ENCODE measurements at regions not wholly inside any gene's neighbourhood (a gene's known extent, or its start where the extent isn't known, plus 50 kb on each side); places are given as distances from the start of the nearest gene placed in this dataset.

GRCh38 chr5:106739127-106739526, 931.6 kb downstream of the EFNA5 start (continued):
- TF ChIP-seq, protein P1, sequence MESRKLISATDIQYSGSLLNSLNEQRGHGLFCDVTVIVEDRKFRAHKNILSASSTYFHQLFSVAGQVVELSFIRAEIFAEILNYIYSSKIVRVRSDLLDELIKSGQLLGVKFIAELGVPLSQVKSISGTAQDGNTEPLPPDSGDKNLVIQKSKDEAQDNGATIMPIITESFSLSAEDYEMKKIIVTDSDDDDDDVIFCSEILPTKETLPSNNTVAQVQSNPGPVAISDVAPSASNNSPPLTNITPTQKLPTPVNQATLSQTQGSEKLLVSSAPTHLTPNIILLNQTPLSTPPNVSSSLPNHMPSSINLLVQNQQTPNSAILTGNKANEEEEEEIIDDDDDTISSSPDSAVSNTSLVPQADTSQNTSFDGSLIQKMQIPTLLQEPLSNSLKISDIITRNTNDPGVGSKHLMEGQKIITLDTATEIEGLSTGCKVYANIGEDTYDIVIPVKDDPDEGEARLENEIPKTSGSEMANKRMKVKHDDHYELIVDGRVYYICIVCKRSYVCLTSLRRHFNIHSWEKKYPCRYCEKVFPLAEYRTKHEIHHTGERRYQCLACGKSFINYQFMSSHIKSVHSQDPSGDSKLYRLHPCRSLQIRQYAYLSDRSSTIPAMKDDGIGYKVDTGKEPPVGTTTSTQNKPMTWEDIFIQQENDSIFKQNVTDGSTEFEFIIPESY (IDR thresholded peaks at IDR 0.05) = no peak
- no peak for TF ChIP-seq GABPA (IDR thresholded peaks at IDR 0.05 in 1 of 2, conservative IDR thresholded peaks at IDR 0.05 in 1 of 2)
- no peak for TF ChIP-seq RXRA (IDR thresholded peaks at IDR 0.05)
- TF ChIP-seq HNF4A (conservative IDR thresholded peaks at IDR 0.05) = no peak

GRCh38 chr5:106737111-106737510, 933.6 kb downstream of the EFNA5 start:
- no peaks in the 10 kb centered on the region for H3K36me3 ChIP-seq (ENCODE audit: control insufficient read depth in 4 of 4, insufficient read depth in 3 of 4, low read depth in 1 of 4, low read length in 3 of 4)
- no peak overlapping the region for H3K9ac ChIP-seq (ENCODE audit: low read depth in 1 of 2, low read length in 2 of 2)
- no peaks in the 10 kb centered on the region for H3K27me3 ChIP-seq (ENCODE audit: control insufficient read depth in 4 of 4, insufficient read depth in 4 of 4, low read length in 3 of 4)
- no peak overlapping the region for H3K4me3 ChIP-seq (ENCODE audit: low read depth in 1 of 3, low read length in 3 of 3)
- 41% methylated on average over 1 of the region's 1 CpG for WGBS
- no peaks in the 10 kb centered on the region for H3K4me1 ChIP-seq (ENCODE audit: control insufficient read depth in 4 of 4, insufficient read depth in 4 of 4, low read length in 3 of 4)
- TF ChIP-seq HNF4A (conservative IDR thresholded peaks at IDR 0.05) (no peak), MAX (IDR thresholded peaks at IDR 0.05) (no peak), REST (IDR thresholded peaks at IDR 0.05) (no peak), RXRA (IDR thresholded peaks at IDR 0.05) (no peak), FOXA2 (IDR thresholded peaks at IDR 0.05) (no peak), HNF4G (IDR thresholded peaks at IDR 0.05) (no peak), FOXA1 (IDR thresholded peaks at IDR 0.05) (no peak), SP1 (IDR thresholded peaks at IDR 0.05) (no peak), YY1 (IDR thresholded peaks at IDR 0.05) (no peak), EGR1 (IDR thresholded peaks at IDR 0.05; ENCODE audit: low read depth in 2 of 2) (no peak), JUND (IDR thresholded peaks at IDR 0.05) (no peak)
- TF ChIP-seq, protein P1 (IDR thresholded peaks at IDR 0.05) = no peak
- TF ChIP-seq, protein P2, sequence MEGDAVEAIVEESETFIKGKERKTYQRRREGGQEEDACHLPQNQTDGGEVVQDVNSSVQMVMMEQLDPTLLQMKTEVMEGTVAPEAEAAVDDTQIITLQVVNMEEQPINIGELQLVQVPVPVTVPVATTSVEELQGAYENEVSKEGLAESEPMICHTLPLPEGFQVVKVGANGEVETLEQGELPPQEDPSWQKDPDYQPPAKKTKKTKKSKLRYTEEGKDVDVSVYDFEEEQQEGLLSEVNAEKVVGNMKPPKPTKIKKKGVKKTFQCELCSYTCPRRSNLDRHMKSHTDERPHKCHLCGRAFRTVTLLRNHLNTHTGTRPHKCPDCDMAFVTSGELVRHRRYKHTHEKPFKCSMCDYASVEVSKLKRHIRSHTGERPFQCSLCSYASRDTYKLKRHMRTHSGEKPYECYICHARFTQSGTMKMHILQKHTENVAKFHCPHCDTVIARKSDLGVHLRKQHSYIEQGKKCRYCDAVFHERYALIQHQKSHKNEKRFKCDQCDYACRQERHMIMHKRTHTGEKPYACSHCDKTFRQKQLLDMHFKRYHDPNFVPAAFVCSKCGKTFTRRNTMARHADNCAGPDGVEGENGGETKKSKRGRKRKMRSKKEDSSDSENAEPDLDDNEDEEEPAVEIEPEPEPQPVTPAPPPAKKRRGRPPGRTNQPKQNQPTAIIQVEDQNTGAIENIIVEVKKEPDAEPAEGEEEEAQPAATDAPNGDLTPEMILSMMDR (IDR thresholded peaks at IDR 0.05; ENCODE audit: low read depth, low read length, missing input control) = no peak
- H3K9me3 ChIP-seq (ENCODE audit: control insufficient read depth in 4 of 4, low read length in 3 of 4) = peaks cover 0 to 16% (median 2%) of the 10 kb centered on the region in 4 donors
- no peak for DNase-seq (ENCODE audit: low spot score)
- no peak overlapping the region for H3K27ac ChIP-seq (ENCODE audit: low read depth in 1 of 2, low read length in 2 of 2)

Measured in liver (tissue), 8 donors.